ENCODE measurements at regions not wholly inside any gene's neighbourhood (a gene's known extent, or its start where the extent isn't known, plus 50 kb on each side); places are given as distances from the start of the nearest gene placed in this dataset.

- H3K9me3 Mint-ChIP-seq (ENCODE audit: unreplicated experiment), result peaks cover 9% of the 10 kb centered on the region
- H3K27ac Mint-ChIP-seq (ENCODE audit: unreplicated experiment), result no peak overlapping the region
- no peak overlapping the region for H3K4me3 ChIP-seq (ENCODE audit: insufficient read depth, low read depth, low read length)
- H3K79me2 ChIP-seq (ENCODE audit: insufficient read depth, low read length), result no peaks in the 10 kb centered on the region
- H2AFZ ChIP-seq (ENCODE audit: low read depth, low read length), result no peak overlapping the region
- H3K4me3 Mint-ChIP-seq (ENCODE audit: unreplicated experiment), result no peak overlapping the region
- H3K9ac ChIP-seq (ENCODE audit: low read length), result no peak overlapping the region
- H3K4me1 Mint-ChIP-seq (ENCODE audit: low read depth, unreplicated experiment), result no peaks in the 10 kb centered on the region
- no peaks in the 10 kb centered on the region for H3K4me1 ChIP-seq (ENCODE audit: insufficient read depth, low read length)
- no peak overlapping the region for H3K4me2 ChIP-seq (ENCODE audit: low read length)
- H3K9me3 ChIP-seq (ENCODE audit: insufficient read depth, low read depth, low read length), result no peaks in the 10 kb centered on the region
- no peaks in the 10 kb centered on the region for H3K27me3 ChIP-seq (ENCODE audit: insufficient read depth, low read length)
- no peaks in the 10 kb centered on the region for H3K36me3 Mint-ChIP-seq (ENCODE audit: low read depth, unreplicated experiment)
- FAIRE-seq (no peak), DNase-seq (ENCODE audit: low read depth) (no peak)
- H3K36me3 ChIP-seq (ENCODE audit: insufficient read depth, low read length), result no peaks in the 10 kb centered on the region
- no peak overlapping the region for H3K27ac ChIP-seq (ENCODE audit: low read depth, low read length)
- H4K20me1 ChIP-seq (ENCODE audit: insufficient read depth, low read length), result no peaks in the 10 kb centered on the region
- H3K27me3 Mint-ChIP-seq (ENCODE audit: low read depth, unreplicated experiment), result no peaks in the 10 kb centered on the region
- TF ChIP-seq CTCF (IDR thresholded peaks at IDR 0.05; ENCODE audit: insufficient read depth, low read depth, low read length) (no peak), EZH2 (IDR thresholded peaks at IDR 0.05; ENCODE audit: insufficient read depth, low read length) (no peak)
Measured at GRCh38 chr3:6367171-6367570, 493.7 kb upstream of the GRM7 start.

- Mint-ChIP-seq H3K4me1 (ENCODE audit: low read depth, unreplicated experiment) (no peaks in the 10 kb centered on the region), H3K9me3 (ENCODE audit: unreplicated experiment) (peaks cover 3% of the 10 kb centered on the region), H3K36me3 (ENCODE audit: low read depth, unreplicated experiment) (no peaks in the 10 kb centered on the region), H3K27ac (ENCODE audit: unreplicated experiment) (no peak overlapping the region), H3K27me3 (ENCODE audit: low read depth, unreplicated experiment) (no peaks in the 10 kb centered on the region), H3K4me3 (ENCODE audit: unreplicated experiment) (no peak overlapping the region)
- Histone ChIP-seq H4K20me1 (ENCODE audit: insufficient read depth, low read length) (no peaks in the 10 kb centered on the region), H3K36me3 (ENCODE audit: insufficient read depth, low read length) (no peaks in the 10 kb centered on the region), H2AFZ (ENCODE audit: low read depth, low read length) (no peak overlapping the region), H3K9ac (ENCODE audit: low read length) (no peak overlapping the region), H3K27me3 (ENCODE audit: insufficient read depth, low read length) (no peaks in the 10 kb centered on the region), H3K4me2 (ENCODE audit: low read length) (no peak overlapping the region), H3K4me1 (ENCODE audit: insufficient read depth, low read length) (no peaks in the 10 kb centered on the region), H3K9me3 (ENCODE audit: insufficient read depth, low read depth, low read length) (peaks cover 3% of the 10 kb centered on the region), H3K4me3 (ENCODE audit: insufficient read depth, low read depth, low read length) (no peak overlapping the region), H3K27ac (ENCODE audit: low read depth, low read length) (no peak overlapping the region), H3K79me2 (ENCODE audit: insufficient read depth, low read length) (no peaks in the 10 kb centered on the region)
- no peak for DNase-seq (ENCODE audit: low read depth)
- no peak for FAIRE-seq
- TF ChIP-seq CTCF (IDR thresholded peaks at IDR 0.05; ENCODE audit: insufficient read depth, low read depth, low read length) (no peak), EZH2 (IDR thresholded peaks at IDR 0.05; ENCODE audit: insufficient read depth, low read length) (no peak)
Measured at GRCh38 chr3:6392123-6392522, 468.8 kb upstream of the GRM7 start.

- Mint-ChIP-seq H3K36me3 (ENCODE audit: low read depth, unreplicated experiment) (no peaks in the 10 kb centered on the region), H3K27ac (ENCODE audit: unreplicated experiment) (no peak overlapping the region), H3K4me3 (ENCODE audit: unreplicated experiment) (no peak overlapping the region), H3K27me3 (ENCODE audit: low read depth, unreplicated experiment) (peaks cover 11% of the 10 kb centered on the region), H3K4me1 (ENCODE audit: low read depth, unreplicated experiment) (no peaks in the 10 kb centered on the region), H3K9me3 (ENCODE audit: unreplicated experiment) (peaks cover 3% of the 10 kb centered on the region)
- FAIRE-seq (no peak), DNase-seq (ENCODE audit: low read depth) (no peak)
- H4K20me1 ChIP-seq (ENCODE audit: insufficient read depth, low read length), result no peaks in the 10 kb centered on the region
- H3K79me2 ChIP-seq (ENCODE audit: insufficient read depth, low read length), result no peaks in the 10 kb centered on the region
- H3K4me3 ChIP-seq (ENCODE audit: insufficient read depth, low read depth, low read length), result no peak overlapping the region
- no peaks in the 10 kb centered on the region for H3K36me3 ChIP-seq (ENCODE audit: insufficient read depth, low read length)
- no peak overlapping the region for H2AFZ ChIP-seq (ENCODE audit: low read depth, low read length)
- no peak overlapping the region for H3K9ac ChIP-seq (ENCODE audit: low read length)
- H3K27ac ChIP-seq (ENCODE audit: low read depth, low read length), result no peak overlapping the region
- H3K4me2 ChIP-seq (ENCODE audit: low read length), result no peak overlapping the region
- no peaks in the 10 kb centered on the region for H3K4me1 ChIP-seq (ENCODE audit: insufficient read depth, low read length)
- peaks cover 3% of the 10 kb centered on the region for H3K9me3 ChIP-seq (ENCODE audit: insufficient read depth, low read depth, low read length)
- TF ChIP-seq CTCF (IDR thresholded peaks at IDR 0.05; ENCODE audit: insufficient read depth, low read depth, low read length), result no peak
- no peak for TF ChIP-seq EZH2 (IDR thresholded peaks at IDR 0.05; ENCODE audit: insufficient read depth, low read length)
- H3K27me3 ChIP-seq (ENCODE audit: insufficient read depth, low read length), result no peaks in the 10 kb centered on the region
Measured at GRCh38 chr3:6394944-6395343, 466.0 kb upstream of the GRM7 start.
